Loucy (cell line): ENCODE measurements at regions not wholly inside any gene's neighbourhood (a gene's known extent, or its start where the extent isn't known, plus 50 kb on each side); places are given as distances from the start of the nearest gene placed in this dataset.

Experiments
- CTCF ChIP-seq: fragments of 200-600 bp; sonication (generic); conservative IDR thresholded peaks from 2 replicates; pipeline ENCODE4 v1.5.1; 2014; ENCODE audit warnings: mild to moderate bottlenecking, antibody characterized with exemption, low read length
- EZH2phosphoT487 ChIP-seq: fragments of 200-600 bp; IDR thresholded peaks from 2 replicates; pipeline ENCODE4 v1.6.1; 2018; ENCODE audit warnings: antibody characterized with exemption, mild to moderate bottlenecking, moderate library complexity, borderline replicate concordance

GRCh38 chrX:118251271-118251670 is 94.6 kb upstream of the WDR44 start:
- no peak for TF ChIP-seq CTCF
- TF ChIP-seq EZH2phosphoT487: no peak
